Fibroblast of lung (primary cell): ENCODE measurements at regions not wholly inside any gene's neighbourhood (a gene's known extent, or its start where the extent isn't known, plus 50 kb on each side); places are given as distances from the start of the nearest gene placed in this dataset.

Experiments used
- CTCF ChIP-seq, 2 donors: IDR thresholded peaks in 1 of 2; conservative IDR thresholded peaks in 1 of 2; 1 replicate in 1 of 2; 2 replicates in 1 of 2; pipeline ENCODE4 v1.5.1; 2011 to 2012; ENCODE audit warnings: low read length in 2 of 2, control low read depth in 1 of 2, inconsistent platforms in 1 of 2, low read depth in 1 of 2, mild to moderate bottlenecking in 1 of 2
- EZH2 ChIP-seq: IDR thresholded peaks from 2 replicates; pipeline ENCODE4 v1.5.1; 2012; ENCODE audit warnings: low read length, control low read depth, mild to moderate bottlenecking; ENCODE audit errors: missing control alignments

GRCh38 chr5:89676634-89677033, 732.9 kb downstream of the CETN3 start:
- TF ChIP-seq CTCF (conservative IDR thresholded peaks at IDR 0.05 in 1 of 2, IDR thresholded peaks at IDR 0.05 in 1 of 2; ENCODE audit: low read depth in 1 of 2, low read length in 2 of 2): no peak
- no peak for TF ChIP-seq EZH2
